Tibial artery (tissue), 4 donors: ENCODE measurements at regions not wholly inside any gene's neighbourhood (a gene's known extent, or its start where the extent isn't known, plus 50 kb on each side); places are given as distances from the start of the nearest gene placed in this dataset.

Experiments used
- DNase-seq, 2 donors: peaks; one replicate each; pipeline ENCODE4 v3.0.0-alpha.2; 2019
- H3K27ac ChIP-seq, 2 donors: fragments of 200-600 bp; sonication (generic) in 1 of 2; 1 replicate in 1 of 2; 2 replicates in 1 of 2; pipeline ENCODE4 v1.5.1; 2018 to 2019; ENCODE audit warnings: mild to moderate bottlenecking in 1 of 2
- H3K27me3 ChIP-seq, 2 donors: fragments of 200-600 bp; sonication (generic) in 1 of 2; one replicate each; pipeline versions ENCODE4 v1.5.1 to v1.6.0; 2016 to 2019
- H3K36me3 ChIP-seq, 3 donors: fragments of 200-600 bp; sonication (generic) in 2 of 3; one replicate each; pipeline ENCODE4 v1.5.1; 2016 to 2019; ENCODE audit warnings: mild to moderate bottlenecking in 2 of 3
- H3K4me1 ChIP-seq, 4 donors: fragments of 200-600 bp; sonication (generic) in 2 of 4; 1 replicate in 3 of 4; 2 replicates in 1 of 4; pipeline ENCODE4 v1.5.1; 2016 to 2019
- H3K4me3 ChIP-seq, 2 donors: fragments of 200-600 bp; sonication (generic) in 1 of 2; 1 replicate in 1 of 2; 2 replicates in 1 of 2; pipeline ENCODE4 v1.5.1; 2018 to 2019; ENCODE audit warnings: mild to moderate bottlenecking in 2 of 2
- H3K9me3 ChIP-seq, 3 donors: fragments of 200-600 bp; sonication (generic) in 1 of 3; one replicate each; pipeline ENCODE4 v1.5.1; 2016 to 2019
- CTCF ChIP-seq, 2 experiments: fragments of 200-600 bp in 1 of 2; fragments of 450-650 bp in 1 of 2; IDR thresholded peaks; one replicate each; pipeline ENCODE4 v1.5.1; 2017 to 2019; ENCODE audit warnings: antibody characterized with exemption in 2 of 2, mild to moderate bottlenecking in 1 of 2, moderate library complexity in 1 of 2
- intact Hi-C: fragments of 100-400 bp; cut with DNase I; formaldehyde crosslinking; loops from one replicate; pipeline ENCODE4 v1.15.0; 2023; ENCODE audit warnings: low total_unique reads

GRCh38 chr6:156717542-156717941 lies 59.6 kb upstream of the ARID1B start:
- DNase-seq, result no peak
- Histone ChIP-seq H3K4me3 (no peak overlapping the region), H3K9me3 (no peaks in the 10 kb centered on the region), H3K27me3 (no peaks in the 10 kb centered on the region), H3K27ac (no peak overlapping the region), H3K36me3 (no peaks in the 10 kb centered on the region), H3K4me1 (peaks cover 0 to 30% (median 22%) of the 10 kb centered on the region in 4 donors)
- intact Hi-C loops, result no loop called here
- TF ChIP-seq CTCF (IDR thresholded peaks at IDR 0.05), result no peak

GRCh38 chr6:156715839-156716238 lies 61.3 kb upstream of the ARID1B start:
- Histone ChIP-seq H3K4me3 (no peak overlapping the region), H3K27ac (no peak overlapping the region), H3K4me1 (peaks cover 0 to 24% (median 18%) of the 10 kb centered on the region in 4 donors), H3K9me3 (no peaks in the 10 kb centered on the region), H3K27me3 (no peaks in the 10 kb centered on the region), H3K36me3 (no peaks in the 10 kb centered on the region)
- no peak for DNase-seq
- intact Hi-C loops, result no loop called here
- TF ChIP-seq CTCF (IDR thresholded peaks at IDR 0.05), result no peak

DNA sequence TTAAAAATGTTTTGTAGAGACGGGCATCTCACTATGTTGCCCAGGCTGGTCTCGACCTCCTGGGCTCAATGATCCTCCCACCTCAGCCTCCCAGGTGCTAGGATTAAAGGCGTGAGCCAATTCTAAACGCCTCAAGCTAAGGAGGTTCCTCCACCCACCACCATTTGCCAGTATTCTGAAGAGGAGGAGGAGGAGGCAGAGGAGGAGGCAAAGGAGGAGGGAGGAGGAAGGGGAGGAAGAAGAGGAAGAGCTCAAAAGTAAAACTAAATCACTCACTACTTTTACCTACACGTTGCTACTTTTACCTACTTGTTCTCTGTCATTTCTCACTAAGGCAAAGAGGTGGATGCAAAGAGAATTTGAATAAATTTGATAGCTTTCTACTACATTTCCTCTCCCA lies 63.6 kb upstream of the ARID1B start:
- intact Hi-C loops, result no loop called here
- peaks cover 0 to 3% (median 0%) of the 10 kb centered on the region in 4 donors for H3K4me1 ChIP-seq

GRCh38 chr6:156710479-156710878 lies 66.7 kb upstream of the ARID1B start:
- Histone ChIP-seq H3K36me3 (no peaks in the 10 kb centered on the region), H3K4me1 (no peaks in the 10 kb centered on the region), H3K27ac (no peak overlapping the region), H3K9me3 (no peaks in the 10 kb centered on the region), H3K27me3 (no peaks in the 10 kb centered on the region), H3K4me3 (no peak overlapping the region)
- intact Hi-C loops, result no loop called here
- TF ChIP-seq CTCF (IDR thresholded peaks at IDR 0.05), result no peak
- DNase-seq, result no peak

More for the DNA sequence above, 63.6 kb upstream of the ARID1B start:
- no peak for TF ChIP-seq CTCF (IDR thresholded peaks at IDR 0.05)
- H3K27me3 ChIP-seq, result no peaks in the 10 kb centered on the region
- no peaks in the 10 kb centered on the region for H3K9me3 ChIP-seq
- DNase-seq, result no peak
- no peak overlapping the region for H3K4me3 ChIP-seq
- H3K36me3 ChIP-seq, result no peaks in the 10 kb centered on the region
- H3K27ac ChIP-seq, result no peak overlapping the region

- H3K4me3 ChIP-seq, result no peak overlapping the region
- intact Hi-C loops, result no loop called here
- no peak for TF ChIP-seq CTCF (IDR thresholded peaks at IDR 0.05)
These were observed 69.4 kb upstream of the ARID1B start for GRCh38 chr6:156707818-156708217.

GRCh38 chr6:156703719-156704118 lies 73.5 kb upstream of the ARID1B start:
- H3K4me3 ChIP-seq, result no peak overlapping the region
- intact Hi-C loops, result no loop called here
- no peaks in the 10 kb centered on the region for H3K36me3 ChIP-seq
- no peak overlapping the region for H3K27ac ChIP-seq
- no peaks in the 10 kb centered on the region for H3K27me3 ChIP-seq
- H3K9me3 ChIP-seq, result no peaks in the 10 kb centered on the region
- TF ChIP-seq CTCF (IDR thresholded peaks at IDR 0.05), result no peak
- DNase-seq, result no peak
- H3K4me1 ChIP-seq, result peaks cover 0 to 9% (median 0%) of the 10 kb centered on the region in 4 donors

More at GRCh38 chr6:156707818-156708217, 69.4 kb upstream of the ARID1B start:
- Histone ChIP-seq H3K27ac (no peak overlapping the region), H3K4me1 (no peaks in the 10 kb centered on the region), H3K36me3 (no peaks in the 10 kb centered on the region), H3K27me3 (no peaks in the 10 kb centered on the region), H3K9me3 (no peaks in the 10 kb centered on the region)
- DNase-seq, result no peak
